HG03196 (cell line): ENCODE measurements at regions not wholly inside any gene's neighbourhood (a gene's known extent, or its start where the extent isn't known, plus 50 kb on each side); places are given as distances from the start of the nearest gene placed in this dataset.

ENCODE experiments used
- ATAC-seq: cut with Tn5 transposase; IDR thresholded peaks from one replicate; pipeline ENCODE4 v1.9.1; 2021; ENCODE audit not compliant: unreplicated experiment

DNA sequence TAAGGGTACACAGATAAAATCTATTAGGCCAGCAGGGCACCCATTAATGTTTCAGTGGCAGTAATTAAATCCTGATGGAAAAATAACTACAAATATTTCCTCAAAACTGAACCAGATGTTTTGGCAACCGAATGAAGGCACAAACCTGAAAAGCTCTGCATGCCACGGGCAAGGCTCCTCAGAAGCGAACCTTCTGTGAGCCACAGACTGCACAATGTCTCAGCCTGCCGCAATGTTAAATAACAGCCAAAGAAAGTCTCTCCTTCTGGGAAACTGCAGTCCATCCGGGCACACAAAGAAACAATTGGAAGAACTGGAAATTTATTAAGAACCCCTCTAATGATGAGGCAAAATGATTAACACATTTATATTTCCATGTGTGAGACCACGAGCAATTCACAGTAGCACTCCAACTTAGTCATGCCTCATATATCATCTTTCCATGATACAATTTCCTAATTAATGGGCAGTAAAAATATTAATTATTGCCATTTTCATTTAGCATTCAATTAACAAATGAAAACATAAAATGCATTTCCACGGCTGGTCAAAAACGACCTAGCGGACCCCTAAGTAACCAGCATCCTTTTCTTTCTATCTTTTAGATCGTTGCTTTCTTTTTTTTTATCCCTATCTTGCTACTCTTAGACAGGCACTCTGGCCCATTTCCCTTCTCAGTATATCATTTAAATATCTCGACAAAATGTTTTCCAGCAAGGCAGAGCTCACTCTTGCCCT, 237.5 kb downstream of the EPHA4 start:
- ATAC-seq, result no peak

DNA sequence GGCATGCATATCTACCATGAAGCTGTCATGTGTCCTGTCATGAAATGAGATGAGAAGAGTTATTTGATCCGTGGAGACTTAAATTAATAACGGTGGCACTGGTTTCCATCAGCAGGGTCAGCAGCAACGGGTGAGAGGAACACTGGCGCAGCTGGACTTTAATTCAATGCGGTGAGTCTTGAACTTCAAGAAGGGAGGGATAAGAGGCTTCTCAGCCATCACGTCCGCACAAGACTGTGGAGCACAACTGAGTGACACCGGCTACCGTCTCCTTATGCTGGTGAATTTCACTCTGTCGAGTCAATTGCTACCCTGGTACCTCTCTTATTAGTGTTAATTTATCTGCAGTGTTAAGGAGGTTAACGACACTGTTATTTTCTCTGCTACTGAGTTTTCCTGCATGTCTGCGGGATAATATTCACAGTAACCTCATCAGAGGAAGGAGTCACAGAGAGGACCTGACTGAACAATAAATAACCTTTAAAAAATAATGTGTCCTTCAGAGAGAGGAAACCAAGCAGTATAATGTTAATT, 236.8 kb downstream of the EPHA4 start:
- ATAC-seq, result no peak

DNA sequence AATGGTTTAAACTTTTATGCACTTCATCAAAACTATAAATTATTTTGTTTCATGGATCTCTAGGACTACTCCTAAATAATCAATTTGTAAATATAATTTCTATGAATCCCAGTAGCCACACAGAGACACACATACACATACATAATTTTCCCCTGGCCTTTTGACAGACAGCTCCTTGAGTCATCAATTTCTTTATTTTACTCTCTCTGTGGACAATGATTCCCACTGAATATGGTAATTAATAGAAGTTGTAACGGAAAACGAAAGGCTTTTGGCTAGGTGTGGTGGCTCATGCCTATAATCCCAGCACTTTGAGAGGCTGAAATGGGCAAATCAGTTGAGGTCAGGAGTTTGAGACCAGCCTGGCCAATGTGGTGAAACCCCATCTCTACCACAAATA, 235.1 kb downstream of the EPHA4 start:
- no peak for ATAC-seq

DNA sequence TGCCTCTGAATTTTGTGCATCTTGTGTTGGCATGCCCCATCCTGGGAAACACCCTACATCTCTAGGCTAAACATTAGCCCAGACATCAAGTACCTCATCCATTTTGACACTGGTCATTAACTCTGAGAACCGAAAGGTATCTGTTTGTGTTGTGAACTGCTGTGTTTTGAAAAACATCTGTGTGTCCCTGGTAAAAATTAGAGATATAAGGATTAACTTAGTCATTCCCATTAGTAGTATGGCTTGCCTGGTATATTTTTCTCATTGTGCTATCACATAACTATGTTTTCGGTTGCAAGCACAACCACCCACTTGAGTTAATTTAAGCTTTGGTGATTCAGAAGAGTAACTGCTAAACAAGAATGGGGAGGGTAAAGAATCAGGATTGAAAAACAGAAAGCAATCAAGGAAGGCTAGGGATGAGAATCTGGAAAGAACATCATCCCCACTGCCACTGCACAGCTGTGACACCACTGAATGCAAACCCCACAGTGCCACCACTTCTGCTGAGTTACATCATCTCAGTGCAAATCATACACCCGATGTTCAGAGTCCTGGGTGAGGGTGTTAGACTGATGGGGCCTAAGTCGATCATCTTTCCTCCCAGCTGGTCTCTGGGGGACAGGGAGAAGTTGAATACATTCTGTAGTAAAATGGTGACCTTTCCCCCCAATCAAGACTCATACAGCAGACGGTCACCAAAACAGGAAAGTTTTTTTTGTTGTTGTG, 234.0 kb downstream of the EPHA4 start:
- peak; percentile 67 for ATAC-seq

DNA sequence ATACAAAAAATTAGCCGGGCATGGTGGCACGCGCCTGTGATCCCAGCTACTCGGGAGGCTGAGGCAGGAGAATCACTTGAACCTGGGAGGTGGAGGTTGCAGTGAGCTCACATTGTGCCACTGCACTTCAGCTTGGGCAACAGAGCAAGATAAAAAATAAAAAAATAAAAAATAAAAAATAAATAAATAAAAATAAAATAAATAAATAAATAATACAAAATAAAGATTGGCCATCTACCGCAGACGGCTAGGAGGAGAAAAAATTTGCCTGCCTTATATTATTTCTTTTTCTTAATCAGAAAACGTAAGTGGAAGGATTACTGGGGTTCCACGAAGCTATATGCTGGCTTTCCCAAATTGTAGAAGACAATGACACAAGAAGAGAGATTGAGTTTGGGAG, 229.7 kb downstream of the EPHA4 start:
- ATAC-seq, result no peak

DNA sequence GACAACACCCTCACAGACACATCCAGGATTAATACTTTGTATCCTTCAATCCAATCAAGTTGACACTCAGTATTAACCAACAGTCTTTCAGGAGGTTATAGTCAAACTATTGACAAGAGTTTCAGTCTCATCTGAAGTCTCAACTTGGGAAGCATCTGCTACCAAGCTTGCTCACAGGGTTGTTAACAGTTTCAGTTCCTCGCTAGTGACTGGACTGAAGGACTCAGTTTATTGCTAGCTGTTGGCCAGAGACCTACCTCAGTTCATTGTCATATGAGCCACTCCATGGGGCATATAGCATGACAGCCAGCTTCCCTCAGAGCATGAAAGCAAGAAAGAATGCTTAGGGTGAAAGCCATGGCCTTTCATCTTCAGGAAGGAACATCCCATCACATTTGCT, 228.6 kb downstream of the EPHA4 start:
- no peak for ATAC-seq

DNA sequence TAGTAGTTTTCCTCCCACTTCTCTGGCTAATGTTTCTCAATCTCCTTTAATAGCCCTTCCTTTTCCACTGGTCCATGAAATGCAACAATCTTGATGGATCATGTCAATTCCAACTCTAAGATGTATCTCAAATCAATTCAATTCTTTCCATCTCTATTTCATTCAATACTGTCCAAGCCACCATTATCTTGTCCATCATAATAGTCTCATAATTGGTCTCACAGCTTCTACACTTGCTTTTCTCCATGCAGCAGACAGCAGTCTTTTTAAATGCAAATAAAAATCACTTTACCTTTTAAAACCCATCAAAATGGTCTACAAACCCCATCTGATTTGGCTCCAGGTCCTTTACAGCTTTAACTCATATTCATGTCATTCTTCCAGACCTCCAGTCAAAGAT, 226.6 kb downstream of the EPHA4 start:
- no peak for ATAC-seq

DNA sequence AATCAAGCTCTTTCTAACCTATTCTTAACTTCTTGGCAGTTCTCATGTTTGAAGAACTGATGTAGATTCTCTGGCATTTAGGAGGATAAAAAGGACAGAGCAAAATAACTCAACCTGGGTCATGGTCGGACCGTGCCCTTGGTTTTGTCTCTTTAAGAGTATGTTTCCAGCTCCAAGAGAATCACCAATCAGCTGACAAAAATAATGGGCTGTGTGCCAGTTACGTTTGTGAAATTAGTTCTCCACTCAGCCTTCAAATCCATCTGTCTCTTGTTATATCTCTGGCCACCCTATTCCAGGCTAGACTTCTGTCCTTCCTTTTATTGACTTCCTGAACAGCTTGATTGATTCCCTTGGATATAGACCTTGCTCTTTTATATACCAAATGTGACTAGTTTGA, 225.7 kb downstream of the EPHA4 start:
- ATAC-seq, result no peak

DNA sequence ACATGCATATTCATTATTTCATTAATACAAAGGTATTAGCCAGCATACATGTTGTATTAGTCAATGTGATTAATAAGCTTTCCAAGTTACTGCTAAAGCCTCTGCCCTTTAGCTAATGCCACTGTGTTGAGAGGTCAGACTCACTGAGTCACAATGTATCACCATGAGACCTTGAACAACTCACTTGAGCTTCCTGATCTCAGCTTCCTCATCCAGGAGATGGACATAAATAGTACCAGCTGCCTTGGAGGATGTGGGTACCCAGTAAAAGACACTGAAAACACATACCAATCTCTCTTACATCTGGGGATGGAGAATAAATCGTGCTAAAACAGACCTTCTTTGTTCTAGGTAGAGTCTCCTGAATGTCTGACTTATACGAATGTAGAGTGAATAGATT, 224.6 kb downstream of the EPHA4 start:
- ATAC-seq, result no peak

DNA sequence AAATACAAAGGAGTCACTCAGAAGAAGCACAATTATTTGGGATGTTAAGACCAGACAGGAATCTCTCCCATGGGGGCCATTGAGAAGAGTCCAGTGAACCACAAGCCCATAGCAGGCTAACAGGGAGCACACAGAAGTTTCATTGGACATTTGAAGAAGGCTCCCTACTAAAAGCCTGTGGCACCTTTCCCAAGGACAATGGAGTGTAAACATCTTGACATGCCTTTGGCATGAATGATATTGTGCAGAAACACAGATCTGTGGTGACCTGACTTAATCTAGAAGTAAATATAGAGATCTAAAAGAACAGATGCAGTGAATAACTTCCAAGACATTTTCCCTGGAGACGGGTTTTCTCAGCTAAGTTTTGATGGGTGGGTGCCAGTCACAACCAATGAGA, 221.5 kb downstream of the EPHA4 start:
- no peak for ATAC-seq

DNA sequence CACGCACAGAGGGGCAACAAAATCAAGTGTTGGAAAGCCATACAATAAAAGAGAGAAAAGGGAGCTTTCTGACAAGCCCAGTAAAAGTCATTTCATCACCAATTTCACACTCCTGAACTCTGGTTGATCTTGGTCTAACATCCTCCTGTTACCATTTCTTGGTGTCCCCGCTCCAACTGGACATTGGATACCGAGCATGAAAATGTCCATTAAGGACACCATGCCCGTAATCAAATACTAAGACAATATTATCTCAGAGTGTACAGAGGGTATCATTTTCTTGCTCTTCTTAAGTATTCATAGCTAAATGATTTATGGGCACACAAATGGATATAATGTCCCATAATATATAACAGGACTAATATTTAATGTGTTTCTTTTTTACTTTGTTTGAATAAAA, 218.9 kb downstream of the EPHA4 start:
- no peak for ATAC-seq

DNA sequence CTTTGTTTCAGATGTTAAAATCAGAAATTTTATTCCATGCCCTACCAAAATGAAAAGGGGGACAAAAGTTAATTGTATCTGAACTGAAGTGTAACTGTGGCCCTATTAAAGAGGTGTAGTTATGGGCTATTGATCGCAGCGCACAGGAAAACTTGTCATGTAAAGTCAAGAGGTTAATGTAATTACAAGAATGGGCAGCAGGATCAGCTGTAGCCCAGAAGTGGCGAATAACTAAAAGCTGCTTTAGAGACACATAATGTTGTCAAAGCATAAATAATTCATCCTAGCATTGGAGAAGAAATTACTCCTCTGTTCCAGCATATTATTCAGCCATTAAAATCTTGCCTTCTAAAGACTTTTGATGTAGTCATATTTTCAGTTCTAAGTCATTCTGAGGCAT, 211.8 kb downstream of the EPHA4 start:
- ATAC-seq, result no peak

DNA sequence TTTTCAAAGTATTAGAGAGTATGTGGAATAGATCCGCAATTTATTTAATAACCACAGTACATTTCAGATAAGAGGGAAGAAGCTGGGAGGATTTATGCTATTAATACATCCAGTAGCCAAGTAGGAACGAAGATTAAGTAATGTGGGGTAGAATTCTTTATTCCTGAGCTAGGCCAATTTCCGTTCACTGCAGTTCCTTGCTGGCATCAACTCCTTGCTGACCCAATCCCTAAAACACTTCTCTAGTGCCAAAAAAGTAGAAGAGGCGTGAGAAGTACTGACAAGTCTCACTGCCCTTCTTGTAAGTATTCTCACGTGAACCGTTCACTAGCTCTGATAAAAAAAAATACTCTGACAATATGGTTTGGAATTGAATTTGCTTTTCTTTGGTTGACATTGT, 211.4 kb downstream of the EPHA4 start:
- no peak for ATAC-seq

DNA sequence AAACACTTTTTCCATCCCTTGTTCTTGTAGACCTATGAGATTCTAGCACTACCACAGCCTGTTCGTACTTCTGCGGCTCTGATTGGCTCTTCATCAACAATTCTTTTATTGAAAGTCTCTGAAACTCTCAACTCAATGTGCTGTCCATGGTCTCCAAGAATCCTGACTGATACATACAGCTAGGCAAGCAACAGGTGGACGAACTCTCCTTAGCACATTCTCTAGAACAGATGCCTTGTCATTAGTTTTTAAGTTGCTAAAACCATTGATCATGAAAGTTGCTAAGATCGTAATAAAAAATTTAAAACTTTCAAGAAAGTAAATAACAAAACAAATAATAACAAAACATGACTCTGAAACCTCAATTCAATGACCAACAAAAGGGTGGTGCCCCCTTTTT, 210.5 kb downstream of the EPHA4 start:
- ATAC-seq, result no peak

DNA sequence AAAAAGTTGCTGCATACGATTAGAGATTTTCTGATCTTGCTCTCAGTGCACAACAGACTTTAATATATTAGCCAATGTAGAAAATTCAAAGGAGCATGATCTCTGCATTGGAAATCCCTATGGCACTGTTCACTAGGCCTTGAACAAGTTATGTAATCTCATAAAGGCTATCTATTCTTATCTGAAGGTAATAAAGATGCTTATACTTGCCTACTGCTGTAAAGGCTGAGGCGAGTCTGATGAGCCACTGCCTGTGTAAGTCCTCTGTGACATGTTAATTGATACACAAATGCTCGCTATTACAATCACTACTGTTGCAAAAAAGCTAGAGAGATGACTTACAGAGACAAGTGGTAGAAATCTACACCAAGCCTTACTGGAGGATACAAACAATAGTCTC, 207.4 kb downstream of the EPHA4 start:
- no peak for ATAC-seq
